Ascending aorta (tissue), 2 donors: ENCODE measurements at regions not wholly inside any gene's neighbourhood (a gene's known extent, or its start where the extent isn't known, plus 50 kb on each side); places are given as distances from the start of the nearest gene placed in this dataset.
"Not testable (repeated sequence)": the region's sequence is repeated elsewhere in the genome, so short reads cannot be mapped to it uniquely, and the experiment has no call there.

ENCODE experiments used
- DNase-seq, 2 donors: peaks; one replicate each; pipeline ENCODE4 v3.0.0-alpha.2; 2019; ENCODE audit warnings: low spot score in 2 of 2
- H3K27ac ChIP-seq, 2 donors: fragments of 200-600 bp; sonication (generic); one replicate each; pipeline ENCODE4 v1.5.1; 2016 to 2017; ENCODE audit warnings: mild to moderate bottlenecking in 1 of 2
- H3K27me3 ChIP-seq: fragments of 200-600 bp; sonication (generic); one replicate; pipeline ENCODE4 v1.5.1; 2017
- H3K36me3 ChIP-seq, 2 donors: fragments of 200-600 bp; sonication (generic); one replicate each; pipeline ENCODE4 v1.5.1; 2016
- H3K4me1 ChIP-seq, 2 donors: fragments of 200-600 bp; sonication (generic); one replicate each; pipeline ENCODE4 v1.5.1; 2016 to 2017; ENCODE audit warnings: mild to moderate bottlenecking in 1 of 2
- H3K4me3 ChIP-seq, 2 donors: fragments of 200-600 bp; sonication (generic); one replicate each; pipeline ENCODE4 v1.5.1; 2016 to 2017; ENCODE audit warnings: mild to moderate bottlenecking in 1 of 2
- H3K9me3 ChIP-seq, 2 donors: fragments of 200-600 bp; sonication (generic); one replicate each; pipeline ENCODE4 v1.5.1; 2016
- intact Hi-C: fragments of 100-400 bp; cut with DNase I; formaldehyde crosslinking; loops from one replicate; pipeline ENCODE4 v1.15.1; 2023
- TF ChIP-seq, protein P1 (sequence below), 3 experiments: fragments of 200-600 bp in 2 of 3; fragments of 450-650 bp in 1 of 3; sonication (generic) in 2 of 3; IDR thresholded peaks; one replicate each; pipeline ENCODE4 v1.5.1; 2016 to 2019; ENCODE audit warnings: antibody characterized with exemption in 3 of 3, mild to moderate bottlenecking in 1 of 3, moderate library complexity in 1 of 3

DNA sequence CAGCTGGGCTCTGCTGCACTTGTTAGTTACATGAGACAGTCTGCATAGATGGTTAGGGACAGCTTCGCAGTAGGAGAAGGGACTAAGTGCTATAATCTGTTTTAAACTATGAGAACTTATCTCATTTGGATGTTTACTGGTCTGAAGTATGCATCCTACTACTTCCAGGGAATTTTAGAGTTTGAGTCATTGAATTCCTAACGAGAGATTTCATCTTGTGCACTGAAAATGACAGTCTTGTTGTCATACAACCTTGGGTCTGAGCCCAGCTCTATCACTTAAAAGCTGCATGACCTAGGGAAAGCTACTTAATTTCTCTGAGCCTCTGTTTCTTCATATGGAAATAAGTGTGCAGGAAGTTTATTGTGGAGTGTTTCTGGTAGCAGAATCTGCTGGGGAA is 78.4 kb downstream of the TRIM43 start:
- intact Hi-C loops, result no loop called here
- no peak overlapping the region for H3K4me3 ChIP-seq
- no peak for DNase-seq
- TF ChIP-seq, protein P1, sequence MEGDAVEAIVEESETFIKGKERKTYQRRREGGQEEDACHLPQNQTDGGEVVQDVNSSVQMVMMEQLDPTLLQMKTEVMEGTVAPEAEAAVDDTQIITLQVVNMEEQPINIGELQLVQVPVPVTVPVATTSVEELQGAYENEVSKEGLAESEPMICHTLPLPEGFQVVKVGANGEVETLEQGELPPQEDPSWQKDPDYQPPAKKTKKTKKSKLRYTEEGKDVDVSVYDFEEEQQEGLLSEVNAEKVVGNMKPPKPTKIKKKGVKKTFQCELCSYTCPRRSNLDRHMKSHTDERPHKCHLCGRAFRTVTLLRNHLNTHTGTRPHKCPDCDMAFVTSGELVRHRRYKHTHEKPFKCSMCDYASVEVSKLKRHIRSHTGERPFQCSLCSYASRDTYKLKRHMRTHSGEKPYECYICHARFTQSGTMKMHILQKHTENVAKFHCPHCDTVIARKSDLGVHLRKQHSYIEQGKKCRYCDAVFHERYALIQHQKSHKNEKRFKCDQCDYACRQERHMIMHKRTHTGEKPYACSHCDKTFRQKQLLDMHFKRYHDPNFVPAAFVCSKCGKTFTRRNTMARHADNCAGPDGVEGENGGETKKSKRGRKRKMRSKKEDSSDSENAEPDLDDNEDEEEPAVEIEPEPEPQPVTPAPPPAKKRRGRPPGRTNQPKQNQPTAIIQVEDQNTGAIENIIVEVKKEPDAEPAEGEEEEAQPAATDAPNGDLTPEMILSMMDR (IDR thresholded peaks at IDR 0.05), result no peak
- H3K36me3 ChIP-seq, result no peaks in the 10 kb centered on the region
- H3K27ac ChIP-seq, result no peak overlapping the region
- no peaks in the 10 kb centered on the region for H3K4me1 ChIP-seq
- no peaks in the 10 kb centered on the region for H3K27me3 ChIP-seq
- no peaks in the 10 kb centered on the region for H3K9me3 ChIP-seq

DNA sequence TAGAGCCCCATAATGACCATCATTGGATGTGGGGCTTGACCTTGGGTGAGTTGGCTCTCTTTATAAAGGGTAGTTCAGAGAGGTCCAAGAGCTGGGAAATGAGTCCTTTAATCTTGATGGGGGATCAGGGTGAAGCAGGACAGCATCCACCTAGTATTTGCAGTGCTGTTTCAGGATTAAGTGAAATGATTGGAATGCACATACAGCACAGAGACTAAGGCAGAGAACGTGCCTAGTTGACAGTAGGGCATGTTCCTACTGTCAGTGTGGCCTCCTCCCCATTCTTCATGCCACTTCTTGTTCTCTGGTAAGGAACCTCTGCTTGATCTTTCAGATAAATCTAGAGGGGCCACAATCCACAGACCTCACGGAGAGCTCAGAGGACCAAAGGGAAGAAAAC is 78.9 kb downstream of the TRIM43 start:
- TF ChIP-seq, protein P1 (IDR thresholded peaks at IDR 0.05), result no peak
- no peak for DNase-seq
- intact Hi-C loops, result no loop called here
- H3K36me3 ChIP-seq, result no peaks in the 10 kb centered on the region
- no peaks in the 10 kb centered on the region for H3K9me3 ChIP-seq
- no peak overlapping the region for H3K27ac ChIP-seq
- H3K4me1 ChIP-seq, result no peaks in the 10 kb centered on the region
- no peak overlapping the region for H3K4me3 ChIP-seq
- no peaks in the 10 kb centered on the region for H3K27me3 ChIP-seq

DNA sequence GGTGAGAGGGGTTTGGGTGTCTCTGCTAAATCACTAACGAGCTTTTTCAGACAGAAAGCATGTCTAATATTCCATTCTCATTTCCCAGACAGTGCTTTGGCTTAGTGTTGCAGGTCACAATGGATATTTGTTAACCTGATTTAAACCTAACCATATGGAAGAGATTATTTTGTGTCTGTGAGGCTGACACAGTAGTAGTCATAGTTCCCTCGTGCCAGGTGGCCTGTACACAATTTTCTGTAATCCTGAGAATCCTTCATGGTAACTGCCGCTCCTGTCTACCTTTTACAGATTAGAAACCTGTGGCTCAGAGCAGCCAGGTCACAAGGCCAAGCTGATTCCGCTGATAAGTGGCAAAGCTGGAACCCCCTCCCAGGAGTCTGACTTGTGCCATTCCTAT is 79.4 kb downstream of the TRIM43 start:
- DNase-seq, H3K9me3 ChIP-seq, H3K27ac ChIP-seq, H3K27me3 ChIP-seq, intact Hi-C loops, H3K4me3 ChIP-seq, H3K36me3 ChIP-seq, H3K4me1 ChIP-seq: not testable (repeated sequence)

DNA sequence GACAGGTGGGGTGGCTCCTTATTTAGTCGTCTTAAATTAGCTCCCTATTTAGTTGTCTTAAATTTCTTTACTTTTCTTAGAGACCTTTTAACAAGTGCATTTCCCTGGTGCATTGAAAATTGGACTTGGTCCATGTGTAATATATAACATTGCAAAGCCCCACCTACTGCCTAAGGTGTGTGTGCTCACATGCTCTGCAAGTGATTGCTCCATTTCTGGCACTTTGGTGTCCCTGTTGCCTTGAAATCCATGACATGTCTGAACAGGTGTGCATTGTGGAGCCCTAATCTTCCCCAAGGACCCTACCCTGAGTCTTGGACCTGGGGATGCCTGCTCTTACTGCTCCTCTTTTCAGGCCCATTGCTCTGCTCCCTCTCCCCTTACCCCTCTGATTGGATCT is 80.2 kb downstream of the TRIM43 start:
- DNase-seq, H3K4me1 ChIP-seq, H3K4me3 ChIP-seq, H3K27ac ChIP-seq, H3K27me3 ChIP-seq, H3K36me3 ChIP-seq, intact Hi-C loops, H3K9me3 ChIP-seq: not testable (repeated sequence)

DNA sequence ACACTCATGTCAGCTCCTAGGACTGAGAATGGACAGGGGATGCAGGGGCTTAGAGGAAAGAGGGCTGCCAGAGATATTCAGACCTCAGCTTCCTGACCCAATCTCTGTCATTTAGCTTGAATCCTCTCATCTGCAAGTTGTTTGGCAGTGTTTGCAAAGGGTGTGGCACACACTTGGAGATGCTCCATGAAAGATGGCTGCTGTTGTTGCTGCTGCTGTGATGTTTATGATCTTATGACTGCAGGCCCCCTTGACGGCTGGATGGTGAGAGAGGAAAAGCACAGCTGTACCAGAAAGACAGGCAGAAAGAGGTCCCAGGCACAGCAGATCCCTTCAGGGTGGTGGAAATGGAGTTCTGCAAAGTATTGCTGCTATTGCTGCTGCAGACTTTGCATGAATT is 80.7 kb downstream of the TRIM43 start:
- H3K4me3 ChIP-seq, H3K36me3 ChIP-seq, H3K9me3 ChIP-seq, H3K27me3 ChIP-seq, intact Hi-C loops, DNase-seq, H3K4me1 ChIP-seq, H3K27ac ChIP-seq: not testable (repeated sequence)

DNA sequence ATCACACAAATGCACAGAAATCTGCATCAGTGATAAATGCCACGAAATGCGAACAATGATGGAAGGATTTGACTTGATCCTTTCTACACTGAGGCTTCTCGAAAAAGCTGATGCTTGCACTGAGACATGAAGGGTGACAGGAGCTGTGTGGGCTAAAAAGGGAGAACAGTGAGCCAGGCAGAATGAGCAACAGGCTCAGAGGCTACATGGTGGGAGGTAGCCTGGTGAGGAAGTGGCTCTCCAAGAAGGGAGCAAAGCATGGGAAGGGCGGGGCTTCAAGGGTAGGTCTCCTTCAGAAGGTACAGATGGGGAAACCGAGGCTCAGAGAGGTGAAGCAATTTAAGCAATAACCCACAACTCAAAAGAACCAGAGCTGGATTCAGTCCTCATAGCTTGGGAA is 82.4 kb downstream of the TRIM43 start:
- Histone ChIP-seq H3K27me3 (no peaks in the 10 kb centered on the region), H3K36me3 (no peaks in the 10 kb centered on the region), H3K9me3 (no peaks in the 10 kb centered on the region), H3K27ac (no peak overlapping the region), H3K4me3 (no peak overlapping the region), H3K4me1 (no peaks in the 10 kb centered on the region)
- DNase-seq, result no peak
- intact Hi-C loops, result no loop called here
- TF ChIP-seq, protein P1 (IDR thresholded peaks at IDR 0.05), result no peak

DNA sequence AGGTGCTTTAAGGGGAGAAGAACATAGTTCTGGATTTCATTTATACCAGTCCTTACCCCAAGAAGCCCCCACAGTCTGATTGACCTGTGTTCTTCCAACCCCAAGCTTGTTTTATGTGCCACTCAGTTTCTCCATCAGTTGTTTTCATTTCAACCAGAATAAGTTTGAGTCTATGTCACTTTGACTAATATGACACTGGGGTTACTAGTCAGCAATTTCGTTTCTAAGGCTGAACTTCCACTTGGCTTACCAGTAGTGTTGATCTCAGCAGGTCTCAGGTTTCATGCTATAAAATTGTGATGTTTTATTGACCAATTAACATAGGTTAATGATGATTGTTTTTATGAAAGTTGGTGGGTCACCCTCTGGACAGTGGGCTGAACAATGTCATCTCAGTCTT is 84.8 kb downstream of the TRIM43 start:
- H3K4me1 ChIP-seq, H3K36me3 ChIP-seq, H3K27me3 ChIP-seq, DNase-seq, intact Hi-C loops, H3K27ac ChIP-seq, H3K4me3 ChIP-seq, H3K9me3 ChIP-seq: not testable (repeated sequence)

DNA sequence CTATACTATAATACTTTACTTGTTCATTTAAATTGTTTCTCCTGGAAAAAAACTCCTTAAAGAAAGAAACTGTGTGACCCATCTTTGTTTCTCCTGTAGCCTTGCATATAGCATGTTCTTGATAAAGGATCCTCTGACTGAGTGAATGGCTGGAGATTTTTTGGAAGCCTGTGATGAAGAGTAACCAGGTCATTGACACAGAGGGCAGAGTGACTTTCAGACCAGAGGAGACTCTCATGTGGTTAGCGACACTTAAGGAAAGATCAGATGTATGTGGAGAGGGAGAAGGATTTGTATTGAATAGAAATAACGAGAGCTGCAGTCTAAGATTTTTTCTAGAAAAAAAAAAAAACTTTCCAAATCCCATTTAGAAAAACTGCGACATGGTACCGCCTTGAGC is 85.5 kb downstream of the TRIM43 start:
- no peak for DNase-seq
- TF ChIP-seq, protein P1 (IDR thresholded peaks at IDR 0.05), result no peak
- H3K27me3 ChIP-seq, result no peaks in the 10 kb centered on the region
- no peak overlapping the region for H3K27ac ChIP-seq
- intact Hi-C loops, result no loop called here
- no peaks in the 10 kb centered on the region for H3K9me3 ChIP-seq
- H3K4me3 ChIP-seq, result no peak overlapping the region
- no peaks in the 10 kb centered on the region for H3K4me1 ChIP-seq
- no peaks in the 10 kb centered on the region for H3K36me3 ChIP-seq

DNA sequence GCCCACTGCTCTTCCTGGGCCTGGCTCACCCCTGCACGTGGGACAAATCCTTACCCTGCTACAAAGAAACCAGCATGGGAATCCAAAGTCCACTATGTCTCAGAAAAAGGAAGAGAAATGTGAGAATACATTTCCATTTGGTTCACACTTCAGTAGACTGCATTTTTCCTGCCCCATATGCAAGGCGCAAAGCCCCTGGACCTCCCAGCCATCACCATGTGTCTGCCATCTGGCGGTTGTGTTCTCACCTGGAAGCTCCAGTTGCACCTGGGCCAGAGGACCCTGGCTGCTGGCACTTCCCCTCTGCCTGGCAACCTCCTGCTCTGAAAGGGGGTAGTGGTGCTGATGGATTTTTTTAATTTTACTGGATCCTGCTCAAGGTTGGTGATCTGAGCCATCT is 86.0 kb downstream of the TRIM43 start:
- H3K36me3 ChIP-seq, H3K4me3 ChIP-seq, H3K4me1 ChIP-seq, H3K27ac ChIP-seq, DNase-seq, H3K9me3 ChIP-seq, intact Hi-C loops, H3K27me3 ChIP-seq: not testable (repeated sequence)

DNA sequence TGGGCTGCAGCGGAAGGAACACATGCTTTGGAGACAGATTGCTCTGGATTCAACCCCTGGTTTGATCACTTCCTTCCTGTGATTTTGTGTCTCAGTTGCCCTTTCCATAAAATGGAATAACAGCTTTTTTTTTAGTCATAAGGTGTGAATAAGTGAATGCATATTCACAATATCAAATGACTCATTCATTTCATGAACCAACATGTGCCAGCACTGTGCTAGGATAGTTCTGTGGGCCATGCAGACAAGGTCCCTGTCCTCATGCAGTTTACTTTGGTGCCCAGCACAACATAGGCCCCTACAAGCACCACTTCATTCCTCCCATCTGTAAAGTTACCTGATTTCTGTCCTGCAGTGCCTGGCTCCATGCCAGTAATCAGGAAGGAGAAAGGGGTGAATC is 89.4 kb downstream of the TRIM43 start:
- intact Hi-C loops, H3K4me1 ChIP-seq, H3K9me3 ChIP-seq, H3K36me3 ChIP-seq, DNase-seq, H3K27me3 ChIP-seq, H3K27ac ChIP-seq, H3K4me3 ChIP-seq: not testable (repeated sequence)

DNA sequence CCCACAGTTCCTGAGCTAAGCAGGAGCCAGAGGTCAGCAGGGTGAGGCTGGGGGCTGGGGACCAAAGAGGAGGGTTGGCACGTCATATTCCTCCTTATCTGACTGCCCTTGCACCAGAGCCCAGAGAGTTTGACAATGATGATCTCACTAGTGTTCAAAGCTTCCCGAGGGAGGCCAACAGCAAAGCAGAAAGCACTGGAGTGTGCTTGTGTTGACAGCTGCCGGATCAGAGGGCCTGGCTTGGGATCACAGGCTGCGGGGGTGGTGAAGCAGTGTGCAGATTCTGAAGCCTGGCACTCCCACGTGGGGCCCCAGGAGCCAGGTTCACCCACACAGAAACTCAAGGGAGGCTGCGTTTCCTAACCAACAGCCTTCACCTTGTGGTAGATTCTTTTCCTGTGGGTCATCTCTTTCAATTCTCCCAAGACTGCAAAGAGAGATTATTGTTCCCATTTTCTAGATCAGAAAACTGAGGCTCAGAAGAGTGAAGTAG is 89.8 kb downstream of the TRIM43 start:
- H3K36me3 ChIP-seq, H3K27ac ChIP-seq, H3K4me3 ChIP-seq, H3K4me1 ChIP-seq, H3K27me3 ChIP-seq, intact Hi-C loops, H3K9me3 ChIP-seq: not testable (repeated sequence)
- DNase-seq, result peak in 1 of 2 donors; percentile 38
